ENCODE measurements at regions not wholly inside any gene's neighbourhood (a gene's known extent, or its start where the extent isn't known, plus 50 kb on each side); places are given as distances from the start of the nearest gene placed in this dataset.

DNA sequence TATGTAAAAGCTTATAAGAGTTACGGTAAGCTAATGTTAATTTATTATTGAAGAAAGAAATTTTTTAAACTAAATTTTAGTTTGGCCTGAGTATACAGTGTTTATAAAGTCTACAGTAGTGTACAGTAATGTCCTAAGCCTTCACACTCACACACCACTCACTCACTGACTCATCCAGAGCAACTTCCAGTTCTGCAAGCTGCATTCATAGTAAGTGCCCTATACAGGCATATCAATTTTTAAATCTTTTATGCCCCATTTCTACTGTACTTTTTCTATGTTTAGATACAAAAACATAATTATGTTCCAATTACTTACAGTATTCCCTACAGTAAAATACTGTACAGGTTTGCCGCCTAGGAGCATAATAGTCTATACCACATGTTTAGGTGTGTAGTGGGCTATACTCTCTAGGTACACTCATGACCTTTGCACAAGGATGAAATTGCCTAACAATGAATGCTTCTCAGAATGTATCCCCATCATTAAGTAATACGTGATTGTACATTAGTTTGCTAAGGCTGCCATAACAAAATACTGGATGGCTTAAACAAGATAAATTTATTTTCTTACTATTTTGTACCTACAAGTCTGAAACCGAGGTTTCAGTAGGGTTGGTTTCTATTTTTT is 333.8 kb upstream of the PCDH7 start:
- no peak for TF ChIP-seq TARDBP (IDR thresholded peaks at IDR 0.05)
- TF ChIP-seq NFRKB (IDR thresholded peaks at IDR 0.05) = no peak
- no peak for TF ChIP-seq ZNF384 (IDR thresholded peaks at IDR 0.05)
- TF ChIP-seq ELF4 (IDR thresholded peaks at IDR 0.05) = no peak
- TF ChIP-seq FOXK2 (IDR thresholded peaks at IDR 0.05) = no peak
- no peak for TF ChIP-seq FOXM1 (IDR thresholded peaks at IDR 0.05; ENCODE audit: borderline replicate concordance)
- TF ChIP-seq CTBP1 (IDR thresholded peaks at IDR 0.05; ENCODE audit: borderline replicate concordance) = no peak
- TF ChIP-seq LEF1 (IDR thresholded peaks at IDR 0.05; ENCODE audit: borderline replicate concordance) = no peak
- TF ChIP-seq SP1 (IDR thresholded peaks at IDR 0.05) = no peak
- TF ChIP-seq SUZ12 (IDR thresholded peaks at IDR 0.05) = no peak
- no peak for TF ChIP-seq FOXA1 (IDR thresholded peaks at IDR 0.05)
- TF ChIP-seq, protein P1, sequence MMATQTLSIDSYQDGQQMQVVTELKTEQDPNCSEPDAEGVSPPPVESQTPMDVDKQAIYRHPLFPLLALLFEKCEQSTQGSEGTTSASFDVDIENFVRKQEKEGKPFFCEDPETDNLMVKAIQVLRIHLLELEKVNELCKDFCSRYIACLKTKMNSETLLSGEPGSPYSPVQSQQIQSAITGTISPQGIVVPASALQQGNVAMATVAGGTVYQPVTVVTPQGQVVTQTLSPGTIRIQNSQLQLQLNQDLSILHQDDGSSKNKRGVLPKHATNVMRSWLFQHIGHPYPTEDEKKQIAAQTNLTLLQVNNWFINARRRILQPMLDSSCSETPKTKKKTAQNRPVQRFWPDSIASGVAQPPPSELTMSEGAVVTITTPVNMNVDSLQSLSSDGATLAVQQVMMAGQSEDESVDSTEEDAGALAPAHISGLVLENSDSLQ (IDR thresholded peaks at IDR 0.05) = no peak
- no peak for TF ChIP-seq BHLHE40 (IDR thresholded peaks at IDR 0.05; ENCODE audit: borderline replicate concordance)

Data from HEK293T (cell line).